Right lobe of liver (tissue), 6 donors: ENCODE measurements at regions not wholly inside any gene's neighbourhood (a gene's known extent, or its start where the extent isn't known, plus 50 kb on each side); places are given as distances from the start of the nearest gene placed in this dataset.
A peak's percentile ranks its signal among the peaks of the same experiment; 100 is the strongest.

Experiments
- ATAC-seq, 4 donors: fragments of 200-7000 bp; cut with Tn5 transposase; one replicate each; pipeline ENCODE4 v1.9.1; 2020; ENCODE audit warnings: mild to moderate bottlenecking in 4 of 4, moderate library complexity in 4 of 4
- DNase-seq, 3 donors: peaks; one replicate each; pipeline ENCODE4 v3.0.0-alpha.2; 2020
- H3K27ac ChIP-seq, 3 donors: fragments of 200-600 bp; one replicate each; pipeline ENCODE4 v1.8.0; 2022
- H3K27me3 ChIP-seq, 2 donors: fragments of 200-600 bp; one replicate each; pipeline ENCODE4 v1.8.0; 2022
- H3K36me3 ChIP-seq, 4 donors: fragments of 200-600 bp; sonication (generic) in 1 of 4; one replicate each; pipeline versions ENCODE4 v1.5.1 to v1.8.0; 2017 to 2022; ENCODE audit warnings: control low read depth in 1 of 4
- H3K4me1 ChIP-seq, 4 donors: fragments of 200-600 bp; sonication (generic) in 1 of 4; one replicate each; pipeline versions ENCODE4 v1.5.1 to v1.8.0; 2017 to 2022; ENCODE audit warnings: control low read depth in 1 of 4
- H3K4me3 ChIP-seq, 3 donors: fragments of 200-600 bp; one replicate each; pipeline ENCODE4 v1.8.0; 2022
- H3K9me3 ChIP-seq, 4 donors: fragments of 200-600 bp; sonication (generic) in 1 of 4; one replicate each; pipeline versions ENCODE4 v1.5.1 to v1.8.0; 2017 to 2022; ENCODE audit warnings: control low read depth in 1 of 4
- POLR2A ChIP-seq: fragments of 450-650 bp; IDR thresholded peaks from one replicate; pipeline ENCODE4 v1.6.1; 2017; ENCODE audit warnings: antibody characterized with exemption, mild to moderate bottlenecking
- WGBS: methylation state at CpG from one replicate; pipeline ENCODE4 v1.1.6; 2018; ENCODE audit warnings: low coverage, low lambda C conversion rate; ENCODE audit not compliant: insufficient coverage; ENCODE audit errors: missing lambda C conversion rate; 5-methylcytosine and 5-hydroxymethylcytosine counted together
- intact Hi-C, 2 donors: fragments of 100-400 bp; cut with DNase I; formaldehyde crosslinking; loops; one replicate each; pipeline versions ENCODE4 v1.11.2 to v1.14.1; 2022
- TF ChIP-seq, protein P1 (sequence below), 4 donors: fragments of 200-600 bp in 3 of 4; fragments of 450-650 bp in 1 of 4; IDR thresholded peaks; one replicate each; pipeline versions ENCODE4 v1.5.1 to v1.8.0; 2016 to 2022; ENCODE audit warnings: antibody characterized with exemption in 4 of 4, mild to moderate bottlenecking in 2 of 4
- donor health status: DM: no; HTN: yes; CAD: no.
- donor health status: DM: no; HTN: no; CAD: no.
- donor health status: DM: no; HTN: no; CAD: no.
- donor health status: DM: no; HTN: yes; CAD: no.
- donor health status: DM: no; HTN: yes; CAD: no.

DNA sequence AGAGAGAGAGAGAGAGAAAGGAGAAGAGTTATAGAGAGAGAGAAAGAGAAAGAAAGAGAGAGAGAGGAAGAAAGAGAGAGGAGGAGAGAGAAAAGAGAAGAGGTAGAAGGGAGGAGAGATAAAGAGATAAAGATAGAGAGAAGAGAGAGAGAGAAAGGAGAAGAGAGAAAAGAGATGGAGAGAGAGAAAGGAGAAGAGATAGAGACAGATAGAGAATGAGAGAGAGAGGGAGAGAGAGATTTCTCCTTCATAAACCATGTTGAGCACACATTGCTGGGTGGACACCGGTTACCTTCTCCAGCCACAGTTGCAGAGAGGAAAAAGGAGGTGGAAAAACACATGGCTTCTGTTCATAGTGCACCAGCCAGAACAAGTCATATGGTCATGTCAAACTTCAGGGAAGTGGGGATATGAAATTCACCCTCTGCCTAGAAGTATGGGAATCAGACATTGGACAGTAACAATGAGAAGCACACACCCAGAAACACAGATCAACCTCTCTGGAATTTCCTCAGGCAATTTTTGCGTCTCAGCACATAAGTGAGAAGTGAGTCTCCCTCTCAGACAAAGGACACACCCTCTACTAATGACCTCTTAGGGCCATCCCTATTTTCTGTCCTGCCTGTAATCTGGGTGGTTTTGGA lies 172.5 kb upstream of the SVIL start:
- WGBS = 50% methylated on average over 1 of the region's 2 CpGs
- Histone ChIP-seq H3K9me3 (no peaks in the 10 kb centered on the region), H3K36me3 (no peaks in the 10 kb centered on the region), H3K27ac (no peak overlapping the region), H3K4me1 (peaks cover 0 to 45% (median 6%) of the 10 kb centered on the region in 4 donors), H3K27me3 (no peaks in the 10 kb centered on the region), H3K4me3 (no peak overlapping the region)
- ATAC-seq = no peak
- TF ChIP-seq POLR2A = no peak
- TF ChIP-seq, protein P1, sequence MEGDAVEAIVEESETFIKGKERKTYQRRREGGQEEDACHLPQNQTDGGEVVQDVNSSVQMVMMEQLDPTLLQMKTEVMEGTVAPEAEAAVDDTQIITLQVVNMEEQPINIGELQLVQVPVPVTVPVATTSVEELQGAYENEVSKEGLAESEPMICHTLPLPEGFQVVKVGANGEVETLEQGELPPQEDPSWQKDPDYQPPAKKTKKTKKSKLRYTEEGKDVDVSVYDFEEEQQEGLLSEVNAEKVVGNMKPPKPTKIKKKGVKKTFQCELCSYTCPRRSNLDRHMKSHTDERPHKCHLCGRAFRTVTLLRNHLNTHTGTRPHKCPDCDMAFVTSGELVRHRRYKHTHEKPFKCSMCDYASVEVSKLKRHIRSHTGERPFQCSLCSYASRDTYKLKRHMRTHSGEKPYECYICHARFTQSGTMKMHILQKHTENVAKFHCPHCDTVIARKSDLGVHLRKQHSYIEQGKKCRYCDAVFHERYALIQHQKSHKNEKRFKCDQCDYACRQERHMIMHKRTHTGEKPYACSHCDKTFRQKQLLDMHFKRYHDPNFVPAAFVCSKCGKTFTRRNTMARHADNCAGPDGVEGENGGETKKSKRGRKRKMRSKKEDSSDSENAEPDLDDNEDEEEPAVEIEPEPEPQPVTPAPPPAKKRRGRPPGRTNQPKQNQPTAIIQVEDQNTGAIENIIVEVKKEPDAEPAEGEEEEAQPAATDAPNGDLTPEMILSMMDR (IDR thresholded peaks at IDR 0.05) = no peak
- no peak for DNase-seq
- intact Hi-C loops = no loop called here

DNA sequence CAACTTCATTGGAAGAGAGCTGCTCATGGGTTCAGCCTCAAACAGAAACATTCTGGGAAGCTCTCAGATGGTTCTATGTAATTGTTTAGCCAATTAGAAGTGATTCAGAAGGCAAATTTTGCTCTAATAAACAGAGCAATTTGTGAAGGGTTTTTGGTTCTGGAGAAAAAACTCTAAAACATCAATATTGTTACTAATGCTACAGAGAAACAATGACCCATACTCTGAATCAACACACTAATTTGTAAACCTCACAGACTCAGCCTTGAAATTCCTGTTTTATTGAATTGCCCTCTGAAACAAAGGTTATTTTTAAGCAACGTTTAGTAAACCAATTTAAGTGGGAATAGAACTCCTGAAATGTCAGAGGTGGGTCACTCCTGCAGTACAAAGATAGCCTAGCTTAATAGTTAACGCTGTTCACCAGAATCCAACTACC lies 171.6 kb upstream of the SVIL start:
- peak; percentile 38 to 69 (median 50) for ATAC-seq
- H3K27ac ChIP-seq = peak overlapping the region in 2 of 3 donors; percentile 50 to 59
- no peak for TF ChIP-seq POLR2A
- TF ChIP-seq, protein P1 (IDR thresholded peaks at IDR 0.05) = no peak
- no peaks in the 10 kb centered on the region for H3K9me3 ChIP-seq
- H3K4me1 ChIP-seq = peaks cover 0 to 35% (median 6%) of the 10 kb centered on the region in 4 donors
- no peaks in the 10 kb centered on the region for H3K36me3 ChIP-seq
- intact Hi-C loops = no loop called here
- no peaks in the 10 kb centered on the region for H3K27me3 ChIP-seq
- no peak overlapping the region for H3K4me3 ChIP-seq
- no peak for DNase-seq
- WGBS = 14% methylated on average over 2 of the region's 2 CpGs

DNA sequence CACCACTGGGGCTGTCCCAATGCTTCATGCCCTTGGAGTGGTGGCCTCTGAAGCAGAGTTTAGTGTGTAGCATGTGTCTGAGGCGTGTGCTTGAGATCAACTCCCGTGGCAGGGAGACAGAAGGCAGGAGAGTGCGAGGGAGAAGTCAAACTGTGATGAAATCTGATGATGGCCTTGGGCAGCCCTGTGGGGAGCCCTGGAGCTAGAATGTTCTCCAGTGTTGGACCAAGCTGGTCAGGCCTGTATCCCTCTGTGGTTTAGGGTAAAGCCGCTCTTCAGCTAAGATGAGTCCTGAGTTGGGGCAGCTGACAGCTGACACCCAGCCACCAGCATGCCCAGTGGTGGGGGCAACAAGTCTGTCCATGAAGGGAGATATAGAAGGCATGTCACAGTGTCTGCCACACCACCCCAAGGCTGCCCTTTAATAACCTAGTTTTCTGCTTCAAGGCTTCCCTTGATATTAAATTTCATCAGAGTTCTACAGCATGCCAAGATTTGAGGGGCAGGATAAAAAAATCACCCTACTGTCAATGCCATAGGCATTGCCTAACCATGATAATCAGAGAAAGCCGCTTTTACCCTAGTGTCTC lies 170.5 kb upstream of the SVIL start:
- Histone ChIP-seq H3K9me3 (no peaks in the 10 kb centered on the region), H3K27me3 (no peaks in the 10 kb centered on the region), H3K4me1 (peaks cover 0 to 32% (median 6%) of the 10 kb centered on the region in 4 donors), H3K4me3 (no peak overlapping the region), H3K27ac (peak overlapping the region in 2 of 3 donors; percentile 50 to 59), H3K36me3 (no peaks in the 10 kb centered on the region)
- DNase-seq = peak in 1 of 3 donors; percentile 36
- ATAC-seq = peak; percentile 66 to 78 (median 70)
- WGBS = 25% methylated on average over 5 of the region's 5 CpGs
- intact Hi-C loops = no loop called here
- TF ChIP-seq, protein P1 (IDR thresholded peaks at IDR 0.05) = no peak
- no peak for TF ChIP-seq POLR2A

DNA sequence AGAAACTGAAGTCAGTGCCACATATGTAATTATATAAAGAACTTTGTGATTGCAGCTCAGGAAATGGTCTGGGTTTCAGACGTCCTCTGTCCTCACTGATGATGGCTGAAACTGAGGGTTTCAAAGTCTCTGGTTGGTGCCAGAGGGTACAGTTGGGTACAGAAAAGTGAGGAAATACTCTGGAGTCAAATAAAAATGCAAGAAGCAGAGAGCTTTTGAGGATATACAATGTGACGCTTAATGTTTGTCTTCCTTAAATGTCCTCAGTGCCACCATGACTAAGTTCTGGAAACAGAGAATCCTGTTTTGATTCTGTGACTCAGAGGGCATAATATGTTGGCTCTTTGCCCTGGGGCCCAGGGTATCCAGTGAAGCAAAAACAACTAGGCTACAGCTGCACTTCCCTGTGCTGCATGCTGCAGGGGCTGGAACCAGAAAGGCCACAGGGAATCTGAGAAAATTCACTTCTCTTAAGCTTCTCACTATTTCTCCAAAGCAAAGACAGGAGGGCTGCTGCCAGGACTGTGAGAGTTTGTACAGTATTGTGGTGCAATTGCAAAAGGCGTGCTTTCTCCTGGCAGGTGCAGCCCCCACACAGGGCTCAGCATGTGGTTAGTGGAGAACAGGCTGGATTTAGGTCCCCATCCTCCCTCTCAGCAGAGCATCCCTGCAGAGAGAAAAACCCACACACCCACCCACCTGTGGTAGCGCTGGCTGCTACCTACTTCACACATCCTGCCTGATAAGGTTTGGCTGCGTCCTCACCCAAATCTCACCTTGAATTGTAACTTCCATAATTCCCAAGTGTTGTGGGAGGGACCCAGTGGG lies 169.5 kb upstream of the SVIL start:
- Histone ChIP-seq H3K27ac (peak overlapping the region in 1 of 3 donors; percentile 50), H3K36me3 (no peaks in the 10 kb centered on the region), H3K4me1 (peaks cover 0 to 32% (median 6%) of the 10 kb centered on the region in 4 donors), H3K4me3 (no peak overlapping the region), H3K27me3 (no peaks in the 10 kb centered on the region), H3K9me3 (no peaks in the 10 kb centered on the region)
- intact Hi-C loops = no loop called here
- 17% methylated on average over 3 of the region's 5 CpGs for WGBS
- TF ChIP-seq, protein P1 (IDR thresholded peaks at IDR 0.05) = no peak
- TF ChIP-seq POLR2A = no peak
- DNase-seq (peak in 1 of 3 donors; percentile 41), ATAC-seq (peak; percentile 11 to 74 (median 56))
